PFSK-1 (cell line): ENCODE measurements at regions not wholly inside any gene's neighbourhood (a gene's known extent, or its start where the extent isn't known, plus 50 kb on each side); places are given as distances from the start of the nearest gene placed in this dataset.

Source experiments
- POLR2AphosphoS5 ChIP-seq: IDR thresholded peaks from 2 replicates; pipeline ENCODE4 v1.6.1; 2012; ENCODE audit warnings: low read depth, mild to moderate bottlenecking, control low read depth, low read length, moderate library complexity
- TF ChIP-seq, protein P1 (sequence below), 2 experiments: IDR thresholded peaks; 2 replicates each; pipeline versions ENCODE4 v1.6.1 to v1.8.0; 2011 to 2012; ENCODE audit warnings: low read depth in 2 of 2, low read length in 2 of 2, control low read depth in 1 of 2, inconsistent platforms in 1 of 2, mild to moderate bottlenecking in 1 of 2, moderate library complexity in 1 of 2; ENCODE audit not compliant: insufficient read depth in 1 of 2

DNA sequence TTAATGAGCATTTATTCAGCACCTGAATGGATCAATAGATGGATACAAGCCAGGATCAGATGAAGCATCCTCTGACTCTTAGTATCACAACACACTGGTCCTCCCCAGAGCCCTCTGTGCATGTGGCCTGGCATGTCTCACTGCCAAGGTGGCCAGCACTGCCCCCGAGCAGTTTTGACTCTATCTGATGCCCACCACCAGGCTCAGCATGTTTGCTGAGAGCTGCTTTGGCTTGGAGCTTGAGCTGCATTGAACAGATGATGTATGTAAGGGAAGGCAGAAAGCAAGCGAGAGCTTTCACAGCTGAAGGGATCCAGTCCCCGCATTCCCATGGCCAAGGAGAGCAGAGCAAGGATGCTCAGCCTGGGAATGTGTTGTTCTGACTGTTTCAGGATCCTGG, 320.3 kb downstream of the BUD13 start:
- no peak for TF ChIP-seq POLR2AphosphoS5
- TF ChIP-seq, protein P1, sequence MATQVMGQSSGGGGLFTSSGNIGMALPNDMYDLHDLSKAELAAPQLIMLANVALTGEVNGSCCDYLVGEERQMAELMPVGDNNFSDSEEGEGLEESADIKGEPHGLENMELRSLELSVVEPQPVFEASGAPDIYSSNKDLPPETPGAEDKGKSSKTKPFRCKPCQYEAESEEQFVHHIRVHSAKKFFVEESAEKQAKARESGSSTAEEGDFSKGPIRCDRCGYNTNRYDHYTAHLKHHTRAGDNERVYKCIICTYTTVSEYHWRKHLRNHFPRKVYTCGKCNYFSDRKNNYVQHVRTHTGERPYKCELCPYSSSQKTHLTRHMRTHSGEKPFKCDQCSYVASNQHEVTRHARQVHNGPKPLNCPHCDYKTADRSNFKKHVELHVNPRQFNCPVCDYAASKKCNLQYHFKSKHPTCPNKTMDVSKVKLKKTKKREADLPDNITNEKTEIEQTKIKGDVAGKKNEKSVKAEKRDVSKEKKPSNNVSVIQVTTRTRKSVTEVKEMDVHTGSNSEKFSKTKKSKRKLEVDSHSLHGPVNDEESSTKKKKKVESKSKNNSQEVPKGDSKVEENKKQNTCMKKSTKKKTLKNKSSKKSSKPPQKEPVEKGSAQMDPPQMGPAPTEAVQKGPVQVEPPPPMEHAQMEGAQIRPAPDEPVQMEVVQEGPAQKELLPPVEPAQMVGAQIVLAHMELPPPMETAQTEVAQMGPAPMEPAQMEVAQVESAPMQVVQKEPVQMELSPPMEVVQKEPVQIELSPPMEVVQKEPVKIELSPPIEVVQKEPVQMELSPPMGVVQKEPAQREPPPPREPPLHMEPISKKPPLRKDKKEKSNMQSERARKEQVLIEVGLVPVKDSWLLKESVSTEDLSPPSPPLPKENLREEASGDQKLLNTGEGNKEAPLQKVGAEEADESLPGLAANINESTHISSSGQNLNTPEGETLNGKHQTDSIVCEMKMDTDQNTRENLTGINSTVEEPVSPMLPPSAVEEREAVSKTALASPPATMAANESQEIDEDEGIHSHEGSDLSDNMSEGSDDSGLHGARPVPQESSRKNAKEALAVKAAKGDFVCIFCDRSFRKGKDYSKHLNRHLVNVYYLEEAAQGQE (IDR thresholded peaks at IDR 0.05; ENCODE audit: insufficient read depth in 1 of 2, low read depth in 2 of 2, low read length in 2 of 2), result no peak
